ENCODE measurements at regions not wholly inside any gene's neighbourhood (a gene's known extent, or its start where the extent isn't known, plus 50 kb on each side); places are given as distances from the start of the nearest gene placed in this dataset.

DNA sequence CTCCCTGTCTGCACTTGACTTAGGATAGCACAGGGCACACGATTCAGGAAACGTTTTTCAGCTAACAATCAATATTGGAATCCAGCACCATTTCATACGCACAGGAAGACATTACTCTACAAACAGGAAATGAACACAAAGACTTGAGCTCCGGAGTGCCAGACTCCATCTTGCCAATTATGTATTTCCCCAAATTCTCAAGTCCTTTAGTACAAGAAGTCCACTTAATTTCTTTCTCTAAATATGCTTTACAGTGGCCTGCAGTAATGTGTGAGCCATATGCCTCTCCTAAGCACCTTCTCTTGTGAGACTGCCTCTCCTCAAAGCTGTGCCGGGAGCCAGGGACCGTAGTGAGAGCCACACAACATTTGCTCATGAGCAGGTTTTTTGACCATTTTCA is 168.2 kb downstream of the THBS2 start:
- TF ChIP-seq CHD4 (IDR thresholded peaks at IDR 0.05; ENCODE audit: borderline replicate concordance) = no peak
- TF ChIP-seq FOSL2 (IDR thresholded peaks at IDR 0.05) = no peak
- TF ChIP-seq FOSL2 (CRISPR knock-in tag; IDR thresholded peaks at IDR 0.05) = no peak
- TF ChIP-seq, protein P1, sequence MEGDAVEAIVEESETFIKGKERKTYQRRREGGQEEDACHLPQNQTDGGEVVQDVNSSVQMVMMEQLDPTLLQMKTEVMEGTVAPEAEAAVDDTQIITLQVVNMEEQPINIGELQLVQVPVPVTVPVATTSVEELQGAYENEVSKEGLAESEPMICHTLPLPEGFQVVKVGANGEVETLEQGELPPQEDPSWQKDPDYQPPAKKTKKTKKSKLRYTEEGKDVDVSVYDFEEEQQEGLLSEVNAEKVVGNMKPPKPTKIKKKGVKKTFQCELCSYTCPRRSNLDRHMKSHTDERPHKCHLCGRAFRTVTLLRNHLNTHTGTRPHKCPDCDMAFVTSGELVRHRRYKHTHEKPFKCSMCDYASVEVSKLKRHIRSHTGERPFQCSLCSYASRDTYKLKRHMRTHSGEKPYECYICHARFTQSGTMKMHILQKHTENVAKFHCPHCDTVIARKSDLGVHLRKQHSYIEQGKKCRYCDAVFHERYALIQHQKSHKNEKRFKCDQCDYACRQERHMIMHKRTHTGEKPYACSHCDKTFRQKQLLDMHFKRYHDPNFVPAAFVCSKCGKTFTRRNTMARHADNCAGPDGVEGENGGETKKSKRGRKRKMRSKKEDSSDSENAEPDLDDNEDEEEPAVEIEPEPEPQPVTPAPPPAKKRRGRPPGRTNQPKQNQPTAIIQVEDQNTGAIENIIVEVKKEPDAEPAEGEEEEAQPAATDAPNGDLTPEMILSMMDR (IDR thresholded peaks at IDR 0.05) = no peak

Measured in A549 (cell line).